CD4-positive, alpha-beta T cell treated with Interleukin-10 for 1 hour (primary cell): ENCODE measurements at regions not wholly inside any gene's neighbourhood (a gene's known extent, or its start where the extent isn't known, plus 50 kb on each side); places are given as distances from the start of the nearest gene placed in this dataset.
"Not testable (repeated sequence)": the region's sequence is repeated elsewhere in the genome, so short reads cannot be mapped to it uniquely, and the experiment has no call there.

Experiments
- DNase-seq: peaks from one replicate; pipeline ENCODE4 v3.0.0-alpha.2; 2020

GRCh38 chr2:142463047-142463446, 332.2 kb upstream of the LRP1B start:
- DNase-seq: no peak

GRCh38 chr2:142462306-142462705, 331.5 kb upstream of the LRP1B start:
- no peak for DNase-seq

GRCh38 chr2:142445551-142446072, 314.8 kb upstream of the LRP1B start:
- no peak for DNase-seq

- no peak for DNase-seq
Observed at GRCh38 chr2:142445023-142445422, 314.2 kb upstream of the LRP1B start.

GRCh38 chr2:142435847-142436246, 305.0 kb upstream of the LRP1B start:
- DNase-seq: no peak

- DNase-seq: no peak
Observed at GRCh38 chr2:142426064-142426463, 295.2 kb upstream of the LRP1B start.

- no peak for DNase-seq
Observed at GRCh38 chr2:142425551-142425950, 294.7 kb upstream of the LRP1B start.

GRCh38 chr2:142423603-142424002, 292.8 kb upstream of the LRP1B start:
- no peak for DNase-seq

- DNase-seq: no peak
Observed at GRCh38 chr2:142422769-142423168, 292.0 kb upstream of the LRP1B start.

- DNase-seq: no peak
Observed at GRCh38 chr2:142422041-142422440, 291.2 kb upstream of the LRP1B start.

GRCh38 chr2:142418699-142419098, 287.9 kb upstream of the LRP1B start:
- DNase-seq: not testable (repeated sequence)

GRCh38 chr2:142416996-142417395, 286.2 kb upstream of the LRP1B start:
- DNase-seq: no peak

GRCh38 chr2:142415461-142415860, 284.6 kb upstream of the LRP1B start:
- DNase-seq: no peak

GRCh38 chr2:142398212-142398611, 267.4 kb upstream of the LRP1B start:
- DNase-seq: no peak

- no peak for DNase-seq
Observed at GRCh38 chr2:142395291-142395690, 264.5 kb upstream of the LRP1B start.

- DNase-seq: no peak
Observed at GRCh38 chr2:142380372-142380771, 249.6 kb upstream of the LRP1B start.

GRCh38 chr2:142362069-142362468, 231.3 kb upstream of the LRP1B start:
- DNase-seq: not testable (repeated sequence)

GRCh38 chr2:142347751-142348150, 216.9 kb upstream of the LRP1B start:
- no peak for DNase-seq

GRCh38 chr2:142339261-142339660, 208.4 kb upstream of the LRP1B start:
- DNase-seq: no peak

- no peak for DNase-seq
Observed at GRCh38 chr2:142332196-142332595, 201.4 kb upstream of the LRP1B start.

GRCh38 chr2:142330458-142330857, 199.6 kb upstream of the LRP1B start:
- no peak for DNase-seq

- no peak for DNase-seq
Observed at GRCh38 chr2:142325870-142326269, 195.1 kb upstream of the LRP1B start.

- no peak for DNase-seq
Observed at GRCh38 chr2:142323206-142323605, 192.4 kb upstream of the LRP1B start.

GRCh38 chr2:142321706-142322280, 191.0 kb upstream of the LRP1B start:
- no peak for DNase-seq

- no peak for DNase-seq
Observed at GRCh38 chr2:142320067-142320466, 189.3 kb upstream of the LRP1B start.
